ENCODE measurements at regions not wholly inside any gene's neighbourhood (a gene's known extent, or its start where the extent isn't known, plus 50 kb on each side); places are given as distances from the start of the nearest gene placed in this dataset.

DNA sequence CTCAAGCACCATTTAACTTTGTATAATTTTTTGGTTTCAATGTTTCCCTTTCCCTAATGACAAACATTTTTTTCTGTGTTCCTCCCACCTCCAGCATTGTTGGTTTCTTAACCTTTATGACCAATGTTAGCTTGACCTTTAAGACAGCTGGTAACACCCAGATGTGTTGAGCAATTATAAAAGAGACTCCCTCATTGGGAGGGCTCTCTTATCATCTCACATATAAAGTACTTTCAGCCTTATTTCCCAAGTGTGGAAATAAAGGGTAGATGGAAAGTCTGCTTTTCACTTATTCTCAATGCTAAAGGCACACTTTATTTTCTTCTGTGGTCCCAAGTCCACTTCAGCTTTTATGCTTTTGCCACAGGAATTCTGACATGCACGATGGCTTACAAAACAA, 1420.4 kb downstream of the RAPGEF2 start:
- TF ChIP-seq KLF15 (CRISPR knock-in tag; IDR thresholded peaks at IDR 0.05; ENCODE audit: borderline replicate concordance) = no peak
- TF ChIP-seq MZF1 (CRISPR knock-in tag; IDR thresholded peaks at IDR 0.05; ENCODE audit: borderline replicate concordance) = no peak
- TF ChIP-seq, protein P1, sequence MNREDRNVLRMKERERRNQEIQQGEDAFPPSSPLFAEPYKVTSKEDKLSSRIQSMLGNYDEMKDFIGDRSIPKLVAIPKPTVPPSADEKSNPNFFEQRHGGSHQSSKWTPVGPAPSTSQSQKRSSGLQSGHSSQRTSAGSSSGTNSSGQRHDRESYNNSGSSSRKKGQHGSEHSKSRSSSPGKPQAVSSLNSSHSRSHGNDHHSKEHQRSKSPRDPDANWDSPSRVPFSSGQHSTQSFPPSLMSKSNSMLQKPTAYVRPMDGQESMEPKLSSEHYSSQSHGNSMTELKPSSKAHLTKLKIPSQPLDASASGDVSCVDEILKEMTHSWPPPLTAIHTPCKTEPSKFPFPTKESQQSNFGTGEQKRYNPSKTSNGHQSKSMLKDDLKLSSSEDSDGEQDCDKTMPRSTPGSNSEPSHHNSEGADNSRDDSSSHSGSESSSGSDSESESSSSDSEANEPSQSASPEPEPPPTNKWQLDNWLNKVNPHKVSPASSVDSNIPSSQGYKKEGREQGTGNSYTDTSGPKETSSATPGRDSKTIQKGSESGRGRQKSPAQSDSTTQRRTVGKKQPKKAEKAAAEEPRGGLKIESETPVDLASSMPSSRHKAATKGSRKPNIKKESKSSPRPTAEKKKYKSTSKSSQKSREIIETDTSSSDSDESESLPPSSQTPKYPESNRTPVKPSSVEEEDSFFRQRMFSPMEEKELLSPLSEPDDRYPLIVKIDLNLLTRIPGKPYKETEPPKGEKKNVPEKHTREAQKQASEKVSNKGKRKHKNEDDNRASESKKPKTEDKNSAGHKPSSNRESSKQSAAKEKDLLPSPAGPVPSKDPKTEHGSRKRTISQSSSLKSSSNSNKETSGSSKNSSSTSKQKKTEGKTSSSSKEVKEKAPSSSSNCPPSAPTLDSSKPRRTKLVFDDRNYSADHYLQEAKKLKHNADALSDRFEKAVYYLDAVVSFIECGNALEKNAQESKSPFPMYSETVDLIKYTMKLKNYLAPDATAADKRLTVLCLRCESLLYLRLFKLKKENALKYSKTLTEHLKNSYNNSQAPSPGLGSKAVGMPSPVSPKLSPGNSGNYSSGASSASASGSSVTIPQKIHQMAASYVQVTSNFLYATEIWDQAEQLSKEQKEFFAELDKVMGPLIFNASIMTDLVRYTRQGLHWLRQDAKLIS (CRISPR knock-in tag; IDR thresholded peaks at IDR 0.05) = no peak
- TF ChIP-seq, protein P2, sequence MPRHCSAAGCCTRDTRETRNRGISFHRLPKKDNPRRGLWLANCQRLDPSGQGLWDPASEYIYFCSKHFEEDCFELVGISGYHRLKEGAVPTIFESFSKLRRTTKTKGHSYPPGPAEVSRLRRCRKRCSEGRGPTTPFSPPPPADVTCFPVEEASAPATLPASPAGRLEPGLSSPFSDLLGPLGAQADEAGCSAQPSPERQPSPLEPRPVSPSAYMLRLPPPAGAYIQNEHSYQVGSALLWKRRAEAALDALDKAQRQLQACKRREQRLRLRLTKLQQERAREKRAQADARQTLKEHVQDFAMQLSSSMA (CRISPR knock-in tag; IDR thresholded peaks at IDR 0.05) = no peak
- no peak for TF ChIP-seq ZSCAN29 (CRISPR knock-in tag; conservative IDR thresholded peaks at IDR 0.05)
- TF ChIP-seq KDM1A (CRISPR knock-in tag; IDR thresholded peaks at IDR 0.05) = no peak
- TF ChIP-seq ZMYM4 (CRISPR knock-in tag; IDR thresholded peaks at IDR 0.05) = no peak
